Dedifferentiated amniotic fluid mesenchymal stem cell (primary cell): ENCODE measurements at regions not wholly inside any gene's neighbourhood (a gene's known extent, or its start where the extent isn't known, plus 50 kb on each side); places are given as distances from the start of the nearest gene placed in this dataset.
A peak's percentile ranks its signal among the peaks of the same experiment; 100 is the strongest.
"Not testable (repeated sequence)": the region's sequence is repeated elsewhere in the genome, so short reads cannot be mapped to it uniquely, and the experiment has no call there.

Source experiments
- DNase-seq: peaks from one replicate; pipeline ENCODE4 v3.0.0-alpha.2; 2016; ENCODE audit errors: extremely low spot score

- no peak for DNase-seq
Measured at GRCh38 chr2:129803871-129804270, 175.6 kb upstream of the RAB6C start.

- DNase-seq = no peak
Measured at GRCh38 chr2:129805899-129806298, 173.6 kb upstream of the RAB6C start.

GRCh38 chr2:129806317-129806716 is 173.1 kb upstream of the RAB6C start:
- DNase-seq = no peak

- DNase-seq = no peak
Measured at GRCh38 chr2:129806990-129807389, 172.5 kb upstream of the RAB6C start.

- DNase-seq = not testable (repeated sequence)
Measured at GRCh38 chr2:129807642-129808338, 171.7 kb upstream of the RAB6C start.

GRCh38 chr2:129810521-129810920 is 168.9 kb upstream of the RAB6C start:
- DNase-seq = no peak

- no peak for DNase-seq
Measured at GRCh38 chr2:129812071-129812470, 167.4 kb upstream of the RAB6C start.

- DNase-seq = no peak
Measured at GRCh38 chr2:129812654-129813053, 166.8 kb upstream of the RAB6C start.

- no peak for DNase-seq
Measured at GRCh38 chr2:129813404-129813803, 166.1 kb upstream of the RAB6C start.

- DNase-seq = no peak
Measured at GRCh38 chr2:129816813-129817574, 162.5 kb upstream of the RAB6C start.

- no peak for DNase-seq
Measured at GRCh38 chr2:129819855-129820254, 159.6 kb upstream of the RAB6C start.

- DNase-seq = no peak
Measured at GRCh38 chr2:129820908-129821307, 158.6 kb upstream of the RAB6C start.

GRCh38 chr2:129821445-129821844 is 158.0 kb upstream of the RAB6C start:
- DNase-seq = no peak

GRCh38 chr2:129823044-129823443 is 156.4 kb upstream of the RAB6C start:
- DNase-seq = no peak

GRCh38 chr2:129827311-129828090 is 152.0 kb upstream of the RAB6C start:
- no peak for DNase-seq

GRCh38 chr2:129828792-129829191 is 150.7 kb upstream of the RAB6C start:
- DNase-seq = no peak

GRCh38 chr2:129829588-129829987 is 149.9 kb upstream of the RAB6C start:
- no peak for DNase-seq

GRCh38 chr2:129831018-129831417 is 148.4 kb upstream of the RAB6C start:
- DNase-seq = no peak

GRCh38 chr2:129833465-129833864 is 146.0 kb upstream of the RAB6C start:
- not testable (repeated sequence) for DNase-seq

GRCh38 chr2:129847043-129847442 is 132.4 kb upstream of the RAB6C start:
- DNase-seq = no peak

- peak; percentile 84 for DNase-seq
Measured at GRCh38 chr2:129849559-129850160, 129.8 kb upstream of the RAB6C start.

- no peak for DNase-seq
Measured at GRCh38 chr2:129857200-129857599, 122.3 kb upstream of the RAB6C start.
